Adrenal gland (tissue), 5 donors: ENCODE measurements at regions not wholly inside any gene's neighbourhood (a gene's known extent, or its start where the extent isn't known, plus 50 kb on each side); places are given as distances from the start of the nearest gene placed in this dataset.

Experiments used
- CTCF ChIP-seq, 6 experiments: fragments of 450-650 bp in 4 of 6; fragments of 200-600 bp in 2 of 6; sonication (generic) in 1 of 6; IDR thresholded peaks; 1 replicate in 5 of 6; 2 replicates in 1 of 6; pipeline versions ENCODE4 v1.5.1 to v1.8.0; 2016 to 2021; ENCODE audit warnings: antibody characterized with exemption in 6 of 6, mild to moderate bottlenecking in 2 of 6, moderate library complexity in 1 of 6
- POLR2A ChIP-seq, 2 donors: fragments of 450-650 bp; IDR thresholded peaks; one replicate each; pipeline ENCODE4 v1.6.1; 2017; ENCODE audit warnings: antibody characterized with exemption in 2 of 2, mild to moderate bottlenecking in 2 of 2, moderate library complexity in 1 of 2
- donor health status: DM: no; HTN: no; CAD: no.

- no peak for TF ChIP-seq CTCF (IDR thresholded peaks at IDR 0.05)
- no peak for TF ChIP-seq POLR2A (IDR thresholded peaks at IDR 0.05)
Observed at GRCh38 chr18:33517950-33518349, 60.1 kb upstream of the ASXL3 start.
